Adrenal gland (tissue), 5 donors: ENCODE measurements at regions not wholly inside any gene's neighbourhood (a gene's known extent, or its start where the extent isn't known, plus 50 kb on each side); places are given as distances from the start of the nearest gene placed in this dataset.

ENCODE experiments used
- POLR2A ChIP-seq, 2 donors: fragments of 450-650 bp; IDR thresholded peaks; one replicate each; pipeline ENCODE4 v1.6.1; 2017; ENCODE audit warnings: antibody characterized with exemption in 2 of 2, mild to moderate bottlenecking in 2 of 2, moderate library complexity in 1 of 2
- TF ChIP-seq, protein P1 (sequence below), 6 experiments: fragments of 450-650 bp in 4 of 6; fragments of 200-600 bp in 2 of 6; sonication (generic) in 1 of 6; IDR thresholded peaks; 1 replicate in 5 of 6; 2 replicates in 1 of 6; pipeline versions ENCODE4 v1.5.1 to v1.8.0; 2016 to 2021; ENCODE audit warnings: antibody characterized with exemption in 6 of 6, mild to moderate bottlenecking in 2 of 6, moderate library complexity in 1 of 6
- donor health status: DM: no; HTN: no; CAD: no.

DNA sequence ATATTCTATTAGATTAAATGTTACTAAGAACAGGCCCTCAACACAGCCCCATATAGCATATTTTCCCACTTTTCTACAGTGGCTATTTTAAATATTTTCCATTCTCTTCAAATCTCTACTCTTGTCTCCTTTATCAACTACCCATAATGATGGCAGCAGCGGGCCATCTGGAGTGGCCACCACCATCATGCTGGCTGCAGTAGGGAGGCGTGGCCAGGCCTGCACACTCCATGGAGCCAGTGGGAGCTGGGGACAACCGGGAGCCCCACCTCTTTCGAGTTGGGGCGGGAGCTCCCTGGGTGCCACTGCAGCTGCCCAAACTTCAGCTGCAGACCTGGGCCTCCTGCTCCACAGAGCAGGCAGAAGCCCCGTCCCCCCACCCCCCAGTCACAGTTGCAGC lies 98.4 kb upstream of the RANBP6 start:
- no peak for TF ChIP-seq POLR2A (IDR thresholded peaks at IDR 0.05)
- TF ChIP-seq, protein P1, sequence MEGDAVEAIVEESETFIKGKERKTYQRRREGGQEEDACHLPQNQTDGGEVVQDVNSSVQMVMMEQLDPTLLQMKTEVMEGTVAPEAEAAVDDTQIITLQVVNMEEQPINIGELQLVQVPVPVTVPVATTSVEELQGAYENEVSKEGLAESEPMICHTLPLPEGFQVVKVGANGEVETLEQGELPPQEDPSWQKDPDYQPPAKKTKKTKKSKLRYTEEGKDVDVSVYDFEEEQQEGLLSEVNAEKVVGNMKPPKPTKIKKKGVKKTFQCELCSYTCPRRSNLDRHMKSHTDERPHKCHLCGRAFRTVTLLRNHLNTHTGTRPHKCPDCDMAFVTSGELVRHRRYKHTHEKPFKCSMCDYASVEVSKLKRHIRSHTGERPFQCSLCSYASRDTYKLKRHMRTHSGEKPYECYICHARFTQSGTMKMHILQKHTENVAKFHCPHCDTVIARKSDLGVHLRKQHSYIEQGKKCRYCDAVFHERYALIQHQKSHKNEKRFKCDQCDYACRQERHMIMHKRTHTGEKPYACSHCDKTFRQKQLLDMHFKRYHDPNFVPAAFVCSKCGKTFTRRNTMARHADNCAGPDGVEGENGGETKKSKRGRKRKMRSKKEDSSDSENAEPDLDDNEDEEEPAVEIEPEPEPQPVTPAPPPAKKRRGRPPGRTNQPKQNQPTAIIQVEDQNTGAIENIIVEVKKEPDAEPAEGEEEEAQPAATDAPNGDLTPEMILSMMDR (IDR thresholded peaks at IDR 0.05), result no peak
